HG02759 (cell line): ENCODE measurements at regions not wholly inside any gene's neighbourhood (a gene's known extent, or its start where the extent isn't known, plus 50 kb on each side); places are given as distances from the start of the nearest gene placed in this dataset.
"Not testable (repeated sequence)": the region's sequence is repeated elsewhere in the genome, so short reads cannot be mapped to it uniquely, and the experiment has no call there.

Experiments
- ATAC-seq: cut with Tn5 transposase; IDR thresholded peaks from one replicate; pipeline ENCODE4 v1.9.1; 2021; ENCODE audit warnings: mild to moderate bottlenecking, moderate library complexity; ENCODE audit not compliant: unreplicated experiment

GRCh38 chr2:83016343-83017110 is 1442.6 kb downstream of the SUCLG1 start:
- ATAC-seq: no peak

GRCh38 chr2:83015900-83016299 is 1443.2 kb downstream of the SUCLG1 start:
- no peak for ATAC-seq

- ATAC-seq: no peak
These were observed 1443.9 kb downstream of the SUCLG1 start for GRCh38 chr2:83015035-83015715.

GRCh38 chr2:83014462-83014861 is 1444.6 kb downstream of the SUCLG1 start:
- no peak for ATAC-seq

GRCh38 chr2:83006961-83007360 is 1452.1 kb downstream of the SUCLG1 start:
- no peak for ATAC-seq

GRCh38 chr2:83003555-83003954 is 1455.5 kb downstream of the SUCLG1 start:
- no peak for ATAC-seq

- ATAC-seq: no peak
These were observed 1456.4 kb downstream of the SUCLG1 start for GRCh38 chr2:83002706-83003105.

GRCh38 chr2:82998781-82999180 is 1460.3 kb downstream of the SUCLG1 start:
- no peak for ATAC-seq

GRCh38 chr2:82996217-82996616 is 1462.9 kb downstream of the SUCLG1 start:
- no peak for ATAC-seq

- ATAC-seq: no peak
These were observed 1464.9 kb downstream of the SUCLG1 start for GRCh38 chr2:82994151-82994550.

- no peak for ATAC-seq
These were observed 1465.5 kb downstream of the SUCLG1 start for GRCh38 chr2:82993609-82994008.

GRCh38 chr2:82992968-82993367 is 1466.1 kb downstream of the SUCLG1 start:
- ATAC-seq: no peak

- not testable (repeated sequence) for ATAC-seq
These were observed 1471.4 kb downstream of the SUCLG1 start for GRCh38 chr2:82987706-82988105.

GRCh38 chr2:82986899-82987298 is 1472.2 kb downstream of the SUCLG1 start:
- ATAC-seq: no peak

GRCh38 chr2:82985572-82986197 is 1473.4 kb downstream of the SUCLG1 start:
- no peak for ATAC-seq

GRCh38 chr2:82968358-82968757 is 1490.7 kb downstream of the SUCLG1 start:
- ATAC-seq: no peak

- ATAC-seq: no peak
These were observed 1494.7 kb downstream of the SUCLG1 start for GRCh38 chr2:82964341-82964740.

- ATAC-seq: no peak
These were observed 1499.4 kb downstream of the SUCLG1 start for GRCh38 chr2:82959727-82960126.

- ATAC-seq: no peak
These were observed 1504.2 kb downstream of the SUCLG1 start for GRCh38 chr2:82954868-82955267.

GRCh38 chr2:82939211-82939610 is 1519.9 kb downstream of the SUCLG1 start:
- ATAC-seq: no peak

- ATAC-seq: not testable (repeated sequence)
These were observed 1520.7 kb downstream of the SUCLG1 start for GRCh38 chr2:82938321-82938845.

GRCh38 chr2:82913566-82913965 is 1545.5 kb downstream of the SUCLG1 start:
- no peak for ATAC-seq
